ENCODE measurements at regions not wholly inside any gene's neighbourhood (a gene's known extent, or its start where the extent isn't known, plus 50 kb on each side); places are given as distances from the start of the nearest gene placed in this dataset.
A peak's percentile ranks its signal among the peaks of the same experiment; 100 is the strongest.

- in situ Hi-C loops (cut with MboI) (no loop called here), intact Hi-C loops (cut with micrococcal nuclease) (no loop called here)
- Histone ChIP-seq H3K27ac (ENCODE audit: extremely low read depth, low read depth, low read length) (no peak overlapping the region), H3K79me2 (ENCODE audit: control insufficient read depth, insufficient read depth, low read length) (no peaks in the 10 kb centered on the region), H3K4me3 (no peak overlapping the region), H3K4me2 (ENCODE audit: insufficient read depth, low read length) (no peak overlapping the region), H3K27me3 (ENCODE audit: control insufficient read depth in 2 of 2, insufficient read depth in 2 of 2, low read length in 2 of 2) (no peaks in the 10 kb centered on the region), H3K9me1 (ENCODE audit: control insufficient read depth, insufficient read depth, low read length) (no peaks in the 10 kb centered on the region), H2AFZ (ENCODE audit: low read depth, low read length) (no peak overlapping the region), H3K9me3 (replicated peaks; ENCODE audit: control insufficient read depth, insufficient read depth, low read depth, low read length) (no peaks in the 10 kb centered on the region), H3K36me3 (ENCODE audit: control insufficient read depth, insufficient read depth, low read length) (no peaks in the 10 kb centered on the region), H4K20me1 (replicated peaks; ENCODE audit: control insufficient read depth, insufficient read depth, low read length) (no peaks in the 10 kb centered on the region), H3K9ac (ENCODE audit: insufficient read depth in 1 of 2, low read depth in 2 of 2, low read length in 2 of 2) (no peak overlapping the region), H3K4me1 (replicated peaks in 1 of 2; ENCODE audit: control insufficient read depth in 2 of 2, insufficient read depth in 2 of 2, low read length in 2 of 2) (no peaks in the 10 kb centered on the region)
- BruUV-seq (replicated peaks): no TSS peak
- TF ChIP-seq RAD21 (CRISPR knock-in tag; conservative IDR thresholded peaks at IDR 0.05 in 1 of 2, IDR thresholded peaks at IDR 0.05 in 1 of 2) (peak in 1 of 2 experiments; percentile 30; a peak in 2 of 4 replicates), CTCF (IDR thresholded peaks at IDR 0.05 in 2 of 3, conservative IDR thresholded peaks at IDR 0.05 in 1 of 3; ENCODE audit: insufficient read depth in 2 of 3, low read depth in 1 of 3, low read length in 3 of 3) (peak; percentile 24 to 38 (median 38); a peak in 5 of 6 replicates), BMI1 (IDR thresholded peaks at IDR 0.05; ENCODE audit: low read length) (no peak), SMC3 (conservative IDR thresholded peaks at IDR 0.05; ENCODE audit: insufficient read depth, low read depth, low read length) (0 out of 2 replicates have a peak, but pooled peaks have one; percentile 9)
- TF ChIP-seq, protein P1, sequence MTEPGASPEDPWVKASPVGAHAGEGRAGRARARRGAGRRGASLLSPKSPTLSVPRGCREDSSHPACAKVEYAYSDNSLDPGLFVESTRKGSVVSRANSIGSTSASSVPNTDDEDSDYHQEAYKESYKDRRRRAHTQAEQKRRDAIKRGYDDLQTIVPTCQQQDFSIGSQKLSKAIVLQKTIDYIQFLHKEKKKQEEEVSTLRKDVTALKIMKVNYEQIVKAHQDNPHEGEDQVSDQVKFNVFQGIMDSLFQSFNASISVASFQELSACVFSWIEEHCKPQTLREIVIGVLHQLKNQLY (CRISPR knock-in tag; conservative IDR thresholded peaks at IDR 0.05): no peak
- 0% methylated on average over 8 of the region's 8 CpGs for WGBS (ENCODE audit: insufficient coverage, low coverage, missing lambda C conversion rate)
- DNase-seq (ENCODE audit: extremely low read depth in 1 of 4, low spot score in 3 of 4): peak; percentile 11 to 31 (median 18)
- FAIRE-seq: no peak
- CTCF ChIA-PET (ENCODE audit: low intra/inter-chr PET ratio): interaction anchor here (0.6 kb wide), 1 partner anchor 854 kb away, joined by 3 read pairs; no protein-coding TSS in a partner anchor
- POLR2A ChIA-PET: no interaction called here
- peak; percentile 55; the same call in 2 of the 3 replicates for ATAC-seq
Observed at GRCh38 chr3:55405436-55405835, 81.7 kb downstream of the WNT5A start.
